HUES48 (cell line): ENCODE measurements at regions not wholly inside any gene's neighbourhood (a gene's known extent, or its start where the extent isn't known, plus 50 kb on each side); places are given as distances from the start of the nearest gene placed in this dataset.

Experiments
- H3K27ac ChIP-seq: one replicate; pipeline ENCODE4 v1.7.0; 2013; ENCODE audit warnings: low read depth, low read length, inconsistent platforms
- H3K27me3 ChIP-seq: 2 replicates; pipeline ENCODE4 v1.6.1; 2013; ENCODE audit warnings: mild to moderate bottlenecking, low read length; ENCODE audit not compliant: control insufficient read depth, insufficient read depth
- H3K36me3 ChIP-seq: 2 replicates; pipeline ENCODE4 v1.6.1; 2013; ENCODE audit warnings: low read length; ENCODE audit not compliant: control insufficient read depth, insufficient read depth
- H3K4me1 ChIP-seq: 2 replicates; pipeline ENCODE4 v1.6.1; 2013; ENCODE audit warnings: mild to moderate bottlenecking, low read length; ENCODE audit not compliant: control insufficient read depth, insufficient read depth
- H3K4me3 ChIP-seq: 2 replicates; pipeline ENCODE4 v1.5.1; 2013; ENCODE audit warnings: mild to moderate bottlenecking, low read depth, low read length
- H3K9ac ChIP-seq: 2 replicates; pipeline ENCODE4 v1.6.1; 2013; ENCODE audit warnings: mild to moderate bottlenecking, low read depth, low read length, moderate library complexity
- H3K9me3 ChIP-seq: 2 replicates; pipeline ENCODE4 v1.6.1; 2013; ENCODE audit warnings: low read length; ENCODE audit not compliant: control insufficient read depth, insufficient read depth

DNA sequence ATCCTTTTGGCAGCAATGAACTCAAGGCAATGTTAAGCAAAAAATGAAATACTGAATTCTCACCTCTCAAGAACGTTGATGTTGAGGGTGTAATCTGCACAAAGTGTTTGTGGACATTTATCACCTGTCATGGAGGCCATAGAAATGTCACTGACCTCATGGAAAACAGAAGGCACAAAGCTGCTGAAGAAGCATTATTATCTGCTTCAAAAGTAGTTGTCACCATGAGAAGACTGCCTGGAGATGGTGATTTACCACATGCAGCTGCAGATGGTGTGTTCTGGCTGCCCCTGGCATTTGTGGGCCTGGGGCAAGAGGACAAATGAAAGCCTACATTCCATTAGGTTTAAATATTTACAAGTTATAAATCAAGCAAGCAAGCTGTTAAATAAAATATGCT lies 116.8 kb upstream of the RPS6KA3 start:
- Histone ChIP-seq H3K36me3 (no peaks in the 10 kb centered on the region), H3K4me3 (no peak overlapping the region), H3K9me3 (no peaks in the 10 kb centered on the region), H3K9ac (no peak overlapping the region), H3K27ac (no peak overlapping the region), H3K27me3 (no peaks in the 10 kb centered on the region), H3K4me1 (no peaks in the 10 kb centered on the region)

GRCh38 chrX:20382518-20383297 lies 116.0 kb upstream of the RPS6KA3 start:
- Histone ChIP-seq H3K27me3 (no peaks in the 10 kb centered on the region), H3K4me3 (no peak overlapping the region), H3K9ac (no peak overlapping the region), H3K36me3 (no peaks in the 10 kb centered on the region), H3K27ac (no peak overlapping the region), H3K4me1 (no peaks in the 10 kb centered on the region), H3K9me3 (no peaks in the 10 kb centered on the region)

- Histone ChIP-seq H3K9me3 (no peaks in the 10 kb centered on the region), H3K4me3 (no peak overlapping the region), H3K36me3 (no peaks in the 10 kb centered on the region), H3K27ac (no peak overlapping the region), H3K27me3 (no peaks in the 10 kb centered on the region), H3K4me1 (no peaks in the 10 kb centered on the region), H3K9ac (no peak overlapping the region)
Measured at GRCh38 chrX:20382082-20382481, 115.4 kb upstream of the RPS6KA3 start.

DNA sequence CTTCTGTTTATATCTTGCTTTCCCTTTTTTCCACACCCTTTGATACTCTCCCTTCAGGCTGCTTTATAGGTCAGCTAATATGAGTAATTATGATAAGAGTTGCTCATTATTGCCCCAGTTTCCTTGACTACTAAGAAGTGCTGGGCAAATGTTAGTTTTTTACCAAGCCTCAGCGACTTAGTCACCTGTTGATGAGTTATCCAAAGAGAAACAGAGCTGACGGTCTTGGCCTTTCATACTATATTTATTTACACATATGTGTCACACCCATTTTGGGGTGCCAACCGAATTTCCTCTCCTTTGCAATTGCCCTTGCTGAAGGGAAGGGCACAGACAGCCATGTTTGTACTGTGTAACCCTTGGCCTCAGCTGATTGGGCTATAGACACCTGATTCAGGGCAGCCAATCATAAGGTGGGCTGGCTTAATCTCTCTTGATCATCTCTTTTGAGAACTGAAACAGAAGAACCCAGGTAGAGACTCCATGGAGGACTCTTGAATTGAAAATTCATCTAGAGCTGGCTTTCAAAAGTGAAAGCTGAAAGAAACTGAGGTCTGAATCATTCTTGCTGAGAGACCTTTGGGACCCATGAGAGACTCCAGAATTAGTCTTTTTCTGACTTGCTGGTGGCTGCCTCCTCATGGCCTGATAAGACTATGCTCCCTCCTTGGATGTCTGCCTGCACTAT lies 111.7 kb upstream of the RPS6KA3 start:
- no peak overlapping the region for H3K9ac ChIP-seq
- no peak overlapping the region for H3K27ac ChIP-seq
- H3K27me3 ChIP-seq: no peaks in the 10 kb centered on the region
- no peaks in the 10 kb centered on the region for H3K36me3 ChIP-seq
- H3K4me3 ChIP-seq: no peak overlapping the region
- no peaks in the 10 kb centered on the region for H3K9me3 ChIP-seq
- no peaks in the 10 kb centered on the region for H3K4me1 ChIP-seq

DNA sequence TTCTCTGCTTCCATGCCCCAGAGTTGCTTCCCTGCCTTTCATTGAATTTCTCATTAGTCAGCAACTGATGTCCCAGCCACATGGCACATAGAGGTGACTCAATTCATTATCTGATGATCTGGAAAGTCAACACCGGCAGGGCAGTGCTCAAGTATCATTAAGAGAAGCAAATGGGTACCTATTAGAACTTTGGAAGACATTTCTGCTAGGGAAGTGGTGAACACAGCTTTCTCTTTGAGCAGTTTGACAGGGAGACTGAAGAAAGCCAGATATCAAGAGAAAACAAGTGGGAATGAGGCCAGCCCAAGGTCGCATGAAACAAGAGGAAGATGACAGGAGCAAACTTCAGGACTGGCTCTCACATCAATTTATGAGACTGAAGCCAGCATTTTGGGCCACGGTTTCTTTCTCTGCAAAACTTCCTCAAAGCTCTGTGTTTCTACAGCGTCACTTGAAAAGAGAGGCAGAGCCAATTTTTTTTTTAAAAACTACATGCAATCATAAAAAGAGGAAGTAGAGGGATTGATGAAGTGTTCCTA lies 108.3 kb upstream of the RPS6KA3 start:
- no peak overlapping the region for H3K27ac ChIP-seq
- H3K9ac ChIP-seq: no peak overlapping the region
- H3K9me3 ChIP-seq: no peaks in the 10 kb centered on the region
- H3K4me1 ChIP-seq: no peaks in the 10 kb centered on the region
- H3K27me3 ChIP-seq: no peaks in the 10 kb centered on the region
- no peak overlapping the region for H3K4me3 ChIP-seq
- H3K36me3 ChIP-seq: no peaks in the 10 kb centered on the region

DNA sequence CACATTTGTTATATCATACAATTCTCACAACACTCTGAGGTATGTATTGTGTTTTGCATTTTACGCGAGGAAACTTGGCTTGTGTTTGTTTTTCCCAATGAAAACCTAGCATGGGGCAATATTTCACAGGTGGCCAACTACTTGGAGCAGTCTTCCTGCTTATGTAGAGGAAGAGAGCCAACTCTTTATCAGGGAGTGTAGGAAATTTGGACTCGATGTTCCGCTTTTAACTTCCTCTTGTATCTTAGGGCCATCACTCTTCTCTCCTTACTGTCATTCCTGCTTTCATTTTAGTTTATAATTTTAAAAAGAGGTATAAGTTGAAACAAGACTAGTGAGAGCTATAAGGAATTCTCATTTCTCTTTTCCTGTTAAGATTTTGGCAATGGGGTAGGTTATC lies 107.7 kb upstream of the RPS6KA3 start:
- H3K36me3 ChIP-seq: no peaks in the 10 kb centered on the region
- H3K27me3 ChIP-seq: no peaks in the 10 kb centered on the region
- H3K4me3 ChIP-seq: no peak overlapping the region
- no peak overlapping the region for H3K27ac ChIP-seq
- no peak overlapping the region for H3K9ac ChIP-seq
- no peaks in the 10 kb centered on the region for H3K9me3 ChIP-seq
- no peaks in the 10 kb centered on the region for H3K4me1 ChIP-seq

GRCh38 chrX:20373063-20373462 lies 106.4 kb upstream of the RPS6KA3 start:
- H3K4me1 ChIP-seq: no peaks in the 10 kb centered on the region
- no peak overlapping the region for H3K4me3 ChIP-seq
- no peaks in the 10 kb centered on the region for H3K9me3 ChIP-seq
- no peak overlapping the region for H3K9ac ChIP-seq
- H3K27ac ChIP-seq: no peak overlapping the region
- no peaks in the 10 kb centered on the region for H3K36me3 ChIP-seq
- no peaks in the 10 kb centered on the region for H3K27me3 ChIP-seq

DNA sequence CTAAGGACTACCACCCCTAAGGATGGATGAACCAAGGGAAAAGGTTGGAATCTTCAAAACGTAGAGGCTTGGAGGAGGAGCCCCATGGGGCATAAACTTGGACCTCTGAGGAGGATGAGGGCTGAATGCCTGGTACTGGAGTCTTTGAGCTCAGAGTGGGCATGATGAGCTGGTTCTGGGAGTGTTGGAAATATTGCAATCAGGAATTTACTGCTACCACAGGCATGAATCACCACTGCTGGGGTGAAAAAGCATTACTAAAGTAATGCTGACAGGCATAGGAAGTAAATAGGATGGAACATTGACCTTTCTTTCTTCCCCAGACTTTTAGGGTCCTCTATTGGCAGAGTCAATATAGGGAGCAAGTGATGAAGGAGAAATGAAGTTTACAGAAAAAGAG lies 105.8 kb upstream of the RPS6KA3 start:
- Histone ChIP-seq H3K4me1 (no peaks in the 10 kb centered on the region), H3K27me3 (no peaks in the 10 kb centered on the region), H3K27ac (no peak overlapping the region), H3K36me3 (no peaks in the 10 kb centered on the region), H3K4me3 (no peak overlapping the region), H3K9me3 (no peaks in the 10 kb centered on the region), H3K9ac (no peak overlapping the region)

DNA sequence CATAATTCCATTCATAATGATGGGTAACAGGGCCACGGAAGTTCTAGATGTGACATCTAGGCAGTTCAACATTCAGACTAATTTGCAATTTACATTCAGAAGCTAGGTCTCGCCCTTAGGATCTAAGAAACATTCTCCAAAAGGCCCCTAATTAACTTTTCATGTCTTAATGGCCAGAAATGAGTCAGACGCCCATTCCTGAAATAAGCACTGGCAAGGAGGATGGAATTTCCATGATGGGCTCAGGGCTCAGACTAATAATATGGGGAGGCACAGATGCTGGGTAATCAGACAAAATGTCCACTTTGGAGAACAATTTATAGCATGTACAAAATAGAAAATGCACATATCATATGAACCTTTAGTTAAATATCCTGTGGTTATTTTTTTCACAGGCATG lies 102.8 kb upstream of the RPS6KA3 start:
- Histone ChIP-seq H3K27me3 (no peaks in the 10 kb centered on the region), H3K36me3 (no peaks in the 10 kb centered on the region), H3K9me3 (no peaks in the 10 kb centered on the region), H3K4me3 (no peak overlapping the region), H3K9ac (no peak overlapping the region), H3K4me1 (no peaks in the 10 kb centered on the region), H3K27ac (no peak overlapping the region)

GRCh38 chrX:20364238-20364637 lies 97.5 kb upstream of the RPS6KA3 start:
- Histone ChIP-seq H3K36me3 (no peaks in the 10 kb centered on the region), H3K4me1 (peaks cover 21% of the 10 kb centered on the region; the same call in 1 of the 2 replicates), H3K27me3 (no peaks in the 10 kb centered on the region), H3K27ac (no peak overlapping the region), H3K9ac (no peak overlapping the region), H3K4me3 (no peak overlapping the region), H3K9me3 (no peaks in the 10 kb centered on the region)

- Histone ChIP-seq H3K4me3 (no peak overlapping the region), H3K36me3 (no peaks in the 10 kb centered on the region), H3K9ac (no peak overlapping the region), H3K4me1 (peaks cover 21% of the 10 kb centered on the region; the same call in 1 of the 2 replicates), H3K9me3 (no peaks in the 10 kb centered on the region), H3K27me3 (no peaks in the 10 kb centered on the region), H3K27ac (peak overlapping the region; percentile 50)
Measured at GRCh38 chrX:20363275-20363674, 96.6 kb upstream of the RPS6KA3 start.
